CD4-positive, alpha-beta T cell treated with Interleukin-15 for 1 hour (primary cell): ENCODE measurements at regions not wholly inside any gene's neighbourhood (a gene's known extent, or its start where the extent isn't known, plus 50 kb on each side); places are given as distances from the start of the nearest gene placed in this dataset.
"Not testable (repeated sequence)": the region's sequence is repeated elsewhere in the genome, so short reads cannot be mapped to it uniquely, and the experiment has no call there.

Experiments used
- DNase-seq: peaks from one replicate; pipeline ENCODE4 v3.0.0-alpha.2; 2020

DNA sequence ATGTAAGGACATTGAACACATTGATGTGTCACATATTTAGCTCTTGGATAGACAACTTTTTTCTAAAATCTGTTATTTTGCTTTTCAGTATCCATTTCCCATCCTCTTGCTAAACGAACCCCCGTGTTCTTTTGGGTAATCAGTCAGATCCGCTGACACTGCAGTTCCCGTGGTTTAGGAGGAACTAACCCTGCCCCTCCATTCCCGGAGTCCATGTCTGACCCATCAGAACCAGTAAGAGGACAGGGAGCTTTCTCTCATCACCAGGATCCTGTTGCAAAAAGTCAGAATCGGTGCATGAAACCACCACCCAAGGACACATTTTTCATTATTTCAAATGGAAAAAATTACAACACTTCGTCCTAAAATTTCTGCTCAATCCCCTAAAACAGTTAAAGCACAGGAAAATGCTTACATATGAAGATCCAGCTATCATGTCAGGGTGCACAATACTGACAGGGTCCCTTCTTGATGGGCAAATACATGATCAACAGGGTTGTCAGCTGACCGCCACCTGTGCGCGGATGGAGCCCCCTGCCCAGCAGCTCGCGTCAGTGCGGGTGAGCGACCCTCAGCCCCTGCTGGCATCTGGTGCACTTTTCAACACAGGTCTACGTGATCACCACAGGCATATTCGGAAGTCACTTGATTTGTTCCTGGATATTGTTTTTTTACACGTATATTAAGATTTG is 276.8 kb downstream of the ADGRD1 start:
- no peak for DNase-seq

DNA sequence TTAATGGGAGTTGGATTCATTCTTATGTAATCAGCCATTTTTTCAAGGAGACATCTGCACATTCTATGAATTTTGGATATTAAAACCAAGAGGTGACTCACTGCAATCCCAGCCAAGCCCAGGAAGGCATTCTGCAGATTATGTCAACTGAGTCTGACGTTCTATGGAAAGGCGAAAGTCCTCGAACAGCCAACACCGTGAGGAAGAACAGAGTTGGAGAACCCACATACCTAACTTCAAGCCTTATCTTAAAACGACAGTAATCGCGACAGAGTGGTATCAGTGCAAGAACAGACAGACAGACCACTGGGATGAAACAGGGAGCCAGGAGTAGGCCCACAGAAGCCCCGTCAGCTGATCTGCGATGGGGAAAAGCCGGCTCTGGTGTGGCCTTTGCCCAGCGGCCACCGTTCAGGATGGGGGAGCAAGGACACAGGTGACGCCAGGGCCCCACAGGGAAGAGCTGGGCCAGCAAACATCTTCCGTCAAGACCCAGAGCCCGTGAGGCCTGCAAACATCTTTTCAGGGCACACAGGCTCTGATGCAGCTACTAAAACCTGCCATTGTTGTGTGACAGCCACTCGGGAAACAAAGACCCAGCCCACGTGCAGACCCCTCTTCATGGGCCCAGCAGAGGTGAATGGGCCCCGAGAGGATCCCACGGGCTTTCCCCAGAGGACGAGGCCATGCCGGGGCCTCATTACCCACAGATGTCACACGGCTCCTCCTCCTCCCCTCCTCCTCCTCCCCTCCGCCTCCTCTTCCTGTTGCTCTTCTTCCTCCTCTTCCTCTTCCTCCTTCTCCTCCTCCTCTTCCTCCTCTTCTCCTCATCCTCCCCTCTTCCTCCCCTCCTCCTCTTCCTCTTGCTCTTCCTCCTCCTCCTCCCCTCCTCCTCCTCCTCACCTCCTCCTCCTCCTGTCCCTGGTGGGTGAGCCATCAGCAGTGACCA is 277.6 kb downstream of the ADGRD1 start:
- DNase-seq, result no peak

DNA sequence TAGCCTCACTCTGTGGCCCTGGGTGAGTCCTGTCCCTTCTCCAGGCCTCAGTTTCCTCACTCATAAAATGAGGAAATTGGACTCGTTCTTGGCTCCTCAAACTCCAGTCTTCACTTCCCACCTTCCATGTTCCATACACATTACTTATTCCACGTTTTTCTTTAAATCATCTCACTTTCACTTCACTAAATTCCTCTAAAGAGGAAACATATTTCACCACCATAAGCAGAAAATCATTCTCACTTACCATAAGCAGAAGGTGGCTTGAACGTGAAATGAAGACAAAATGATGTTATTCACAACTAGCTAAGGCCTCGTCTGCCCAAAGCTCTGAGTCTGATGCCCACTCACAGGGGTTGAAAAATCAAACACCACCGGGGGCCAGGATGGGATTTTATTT is 278.3 kb downstream of the ADGRD1 start:
- DNase-seq, result no peak

DNA sequence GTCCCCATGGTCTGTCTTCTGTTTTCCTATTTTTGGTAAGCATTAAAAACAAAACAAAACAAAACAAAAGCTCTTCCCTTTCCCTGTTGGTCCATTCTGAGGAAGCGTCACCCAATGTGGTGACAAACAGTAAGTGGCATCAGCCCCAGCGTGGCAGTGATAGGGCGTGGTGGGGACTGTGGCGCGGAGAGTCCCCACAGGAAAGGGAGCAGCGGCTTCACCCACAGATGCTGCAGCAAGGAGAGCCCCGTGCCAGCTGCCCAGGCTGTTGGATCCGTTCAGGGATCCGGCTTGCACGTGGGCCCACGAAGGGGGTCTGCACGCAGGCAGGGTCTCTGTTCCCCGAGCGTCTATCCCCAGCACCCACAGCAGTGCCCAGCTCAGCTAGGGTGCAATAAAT is 279.2 kb downstream of the ADGRD1 start:
- not testable (repeated sequence) for DNase-seq

DNA sequence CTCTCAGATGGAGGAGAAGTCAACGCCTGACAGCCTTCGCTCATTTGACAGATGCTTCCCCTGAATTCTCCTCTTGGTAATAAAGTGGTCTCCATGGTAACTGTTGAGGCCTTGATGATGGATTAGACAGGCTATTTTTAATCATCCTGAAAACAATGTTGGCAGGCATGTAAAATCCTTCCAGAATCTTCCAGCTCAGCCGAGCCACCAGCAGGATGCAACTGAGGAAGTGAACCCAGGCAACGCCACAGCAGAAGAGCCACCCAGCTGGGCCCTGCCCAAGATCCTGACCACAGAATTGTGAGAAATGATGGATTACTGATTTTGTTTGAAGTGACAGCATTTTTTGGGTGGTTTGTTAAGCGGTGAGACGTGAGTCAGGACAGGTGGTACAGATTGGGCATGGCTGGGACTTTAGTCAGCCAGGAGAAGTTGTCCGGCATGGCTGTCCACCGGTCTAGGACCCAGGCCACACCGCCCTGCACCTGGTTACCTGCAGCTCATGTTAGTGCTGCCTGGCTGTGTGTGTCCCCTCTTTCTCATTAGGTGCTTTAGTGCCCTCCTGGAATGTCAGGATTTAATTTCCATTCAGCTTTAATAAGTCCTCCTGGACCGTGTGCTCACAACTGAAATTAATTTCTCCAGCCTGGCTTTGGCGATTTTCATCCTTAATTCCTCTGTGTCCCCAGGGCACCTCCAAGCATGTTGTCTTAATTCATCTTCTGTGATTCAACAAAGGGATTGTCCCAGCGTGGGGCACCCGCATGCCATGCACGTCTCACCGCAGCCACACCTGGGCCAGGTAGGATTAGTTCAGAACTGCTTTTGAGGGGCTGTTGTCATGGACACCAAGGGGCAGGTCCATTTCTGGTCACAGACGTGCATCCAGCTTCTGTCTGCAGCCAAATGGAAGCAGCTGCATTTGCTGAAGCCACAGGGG is 280.4 kb downstream of the ADGRD1 start:
- DNase-seq, result not testable (repeated sequence)

DNA sequence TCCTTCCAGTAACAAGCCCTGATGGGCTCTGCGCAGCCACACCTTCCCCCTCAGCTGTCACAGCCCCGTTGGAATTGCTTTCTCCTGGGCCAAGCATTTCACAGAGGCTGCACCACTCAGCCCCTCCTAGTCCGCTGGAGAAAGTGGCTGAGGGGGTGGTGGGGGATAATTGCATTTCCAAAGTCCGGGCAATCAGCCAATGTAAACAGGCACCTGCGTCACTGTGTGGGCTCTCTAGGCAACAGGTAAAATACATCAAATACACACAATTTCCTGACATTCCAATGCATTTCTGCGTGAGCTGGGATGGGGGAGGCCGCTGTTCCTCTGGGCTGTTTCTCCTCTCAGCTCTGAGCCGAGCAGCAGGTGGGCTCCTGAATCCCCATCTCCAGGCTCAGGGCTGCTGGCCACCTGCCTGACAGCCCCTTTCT is 281.1 kb downstream of the ADGRD1 start:
- DNase-seq, result not testable (repeated sequence)

DNA sequence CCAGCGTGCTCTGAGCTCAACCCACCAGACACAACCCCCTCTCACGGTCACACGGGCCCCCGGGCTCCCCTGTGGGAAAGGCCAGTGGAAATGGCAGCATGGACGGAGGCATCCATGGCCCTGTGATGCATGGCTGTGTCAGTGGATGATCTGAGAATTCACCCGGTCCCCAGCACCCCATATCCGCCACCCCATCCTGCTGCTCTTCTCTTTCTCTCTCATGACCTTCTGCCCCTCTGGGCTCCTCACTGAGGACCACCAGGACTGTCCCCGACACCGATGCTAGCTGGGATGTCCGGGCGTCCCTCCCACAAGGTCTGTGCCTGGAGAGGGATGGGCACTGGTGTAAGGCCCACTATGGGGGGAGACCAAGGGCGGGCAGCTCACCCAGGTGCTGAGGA is 282.2 kb downstream of the ADGRD1 start:
- no peak for DNase-seq

DNA sequence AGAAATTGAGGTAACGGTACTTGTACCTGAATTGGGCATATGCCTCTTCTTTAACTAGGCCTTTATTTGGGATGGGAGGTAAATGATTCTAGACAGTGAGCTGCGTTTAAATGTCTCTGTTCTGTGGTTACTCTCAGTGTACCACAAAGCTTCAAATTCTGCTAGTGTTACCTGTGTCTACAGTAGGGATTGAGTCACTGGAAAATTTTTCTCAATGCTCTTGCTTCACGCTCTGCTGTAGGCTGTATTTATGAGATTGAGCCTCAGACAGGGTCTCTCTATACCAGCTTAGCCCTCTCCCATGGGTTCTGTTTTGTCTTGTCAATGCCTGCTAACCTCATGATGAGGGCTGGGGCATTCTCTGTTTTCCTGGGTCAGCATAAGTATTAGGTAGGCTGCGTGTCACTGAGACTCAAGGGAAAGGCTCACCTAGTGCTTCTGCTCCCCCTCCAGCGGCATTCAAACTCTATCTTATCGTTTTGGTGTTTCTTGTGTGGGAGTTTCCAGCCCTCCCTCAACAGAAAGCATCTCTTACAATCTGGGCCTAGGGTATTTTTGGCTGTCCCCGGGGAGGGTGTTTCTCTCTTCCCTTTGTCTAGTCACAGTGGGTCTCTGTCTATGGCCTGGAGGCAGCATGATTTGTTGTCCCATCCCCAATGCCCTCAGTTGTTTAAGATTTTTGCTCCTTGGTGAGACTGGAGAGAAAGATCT is 285.8 kb downstream of the ADGRD1 start:
- DNase-seq, result no peak

DNA sequence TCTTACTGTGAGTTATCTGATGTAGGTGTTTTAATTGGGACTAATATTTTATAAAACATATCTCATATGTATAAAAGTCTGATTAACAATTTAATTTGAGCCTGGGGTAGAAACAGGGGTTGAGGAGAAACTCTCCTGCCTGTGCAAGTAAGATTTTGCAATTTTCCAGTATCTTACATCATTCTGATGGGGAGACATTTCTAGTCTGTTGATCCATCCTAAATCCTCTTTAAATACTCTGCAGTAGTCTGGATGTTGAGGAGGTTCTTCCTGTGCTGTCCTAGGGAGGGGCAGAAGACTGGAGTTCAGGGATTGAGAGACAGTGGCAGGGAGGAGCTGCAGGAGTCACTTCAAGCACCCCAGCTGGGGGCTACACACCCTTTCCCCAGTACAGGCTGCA is 287.8 kb downstream of the ADGRD1 start:
- no peak for DNase-seq

DNA sequence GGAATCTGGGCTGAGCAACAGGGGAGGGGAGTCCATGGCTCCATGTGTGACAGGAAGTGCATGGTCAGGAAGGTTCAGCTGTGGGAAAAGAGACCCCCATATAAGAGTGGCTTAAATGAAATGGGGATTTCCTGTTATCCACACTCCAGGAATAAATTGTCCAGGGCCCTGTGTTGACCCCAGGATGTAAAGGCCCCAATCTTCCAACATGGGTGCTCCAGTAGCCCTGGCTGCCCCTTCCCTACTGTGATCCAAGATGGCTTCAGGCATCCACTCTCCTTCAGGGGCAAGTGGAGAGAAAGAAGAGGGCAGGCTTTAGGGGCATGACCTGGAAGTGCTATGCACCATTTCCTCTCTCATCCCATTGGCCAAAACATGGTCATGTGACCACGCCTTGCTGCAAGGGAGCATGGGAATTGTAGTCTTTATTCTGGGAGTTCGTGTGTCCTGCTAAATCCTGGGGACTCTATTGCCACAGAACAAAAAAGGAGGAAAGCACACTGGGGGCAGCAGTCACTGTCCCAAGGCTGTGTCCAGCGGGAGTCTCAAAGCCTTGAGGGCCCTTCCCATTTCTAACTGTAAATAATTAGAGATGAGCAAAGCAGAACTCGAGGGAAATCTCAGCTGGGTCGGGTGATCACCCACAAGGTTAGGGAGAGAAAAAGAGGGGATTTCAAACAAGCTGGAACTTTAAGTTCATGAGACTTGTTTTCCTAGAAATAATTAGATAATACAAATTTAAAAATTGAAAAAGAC is 289.2 kb downstream of the ADGRD1 start:
- no peak for DNase-seq

DNA sequence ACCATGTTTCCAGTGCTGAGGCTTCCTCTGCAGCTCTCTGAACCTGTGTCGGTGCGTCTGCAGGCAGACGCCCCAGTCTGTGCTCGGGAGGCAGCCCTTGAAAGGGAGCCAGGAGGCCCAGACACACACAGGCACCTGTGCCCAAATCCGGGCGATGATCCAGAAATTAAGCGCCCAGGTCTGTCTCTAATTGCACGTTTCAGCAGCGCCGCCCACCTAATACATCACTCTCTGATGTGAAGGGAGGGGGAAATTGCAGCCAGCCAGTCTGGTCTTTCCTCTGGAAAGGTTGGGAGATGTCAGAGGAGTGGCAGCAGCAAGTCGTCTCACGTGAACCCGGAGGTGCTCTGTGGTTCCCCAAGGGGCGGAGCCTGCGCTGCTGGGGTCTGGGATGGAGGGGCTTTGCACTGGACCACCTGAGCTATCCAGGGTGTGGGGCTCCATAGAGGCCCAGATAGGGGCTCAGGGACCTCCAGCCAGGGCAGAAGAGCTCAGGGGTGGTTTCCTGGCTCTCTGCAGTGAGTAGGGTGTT is 290.5 kb downstream of the ADGRD1 start:
- not testable (repeated sequence) for DNase-seq

DNA sequence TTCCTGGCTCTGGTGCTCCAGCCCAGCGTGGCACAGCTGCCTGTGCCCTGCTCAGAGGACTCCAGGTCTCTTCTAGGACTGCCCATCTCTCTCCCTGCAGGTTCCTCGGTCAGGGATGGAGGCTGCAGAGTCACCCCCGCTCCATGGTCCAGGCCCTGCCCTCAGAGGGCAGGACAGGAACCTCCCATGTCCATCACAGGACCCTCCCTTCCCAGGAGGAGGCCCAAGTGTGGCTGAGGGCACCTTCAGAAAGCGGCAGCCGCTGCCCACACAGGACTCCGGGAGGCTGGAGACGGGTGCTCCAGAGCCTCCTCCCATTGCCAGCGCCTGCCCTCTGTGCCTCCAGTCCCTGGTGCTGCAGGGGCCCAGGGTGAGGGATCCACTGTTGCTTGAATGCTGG is 291.5 kb downstream of the ADGRD1 start:
- not testable (repeated sequence) for DNase-seq

DNA sequence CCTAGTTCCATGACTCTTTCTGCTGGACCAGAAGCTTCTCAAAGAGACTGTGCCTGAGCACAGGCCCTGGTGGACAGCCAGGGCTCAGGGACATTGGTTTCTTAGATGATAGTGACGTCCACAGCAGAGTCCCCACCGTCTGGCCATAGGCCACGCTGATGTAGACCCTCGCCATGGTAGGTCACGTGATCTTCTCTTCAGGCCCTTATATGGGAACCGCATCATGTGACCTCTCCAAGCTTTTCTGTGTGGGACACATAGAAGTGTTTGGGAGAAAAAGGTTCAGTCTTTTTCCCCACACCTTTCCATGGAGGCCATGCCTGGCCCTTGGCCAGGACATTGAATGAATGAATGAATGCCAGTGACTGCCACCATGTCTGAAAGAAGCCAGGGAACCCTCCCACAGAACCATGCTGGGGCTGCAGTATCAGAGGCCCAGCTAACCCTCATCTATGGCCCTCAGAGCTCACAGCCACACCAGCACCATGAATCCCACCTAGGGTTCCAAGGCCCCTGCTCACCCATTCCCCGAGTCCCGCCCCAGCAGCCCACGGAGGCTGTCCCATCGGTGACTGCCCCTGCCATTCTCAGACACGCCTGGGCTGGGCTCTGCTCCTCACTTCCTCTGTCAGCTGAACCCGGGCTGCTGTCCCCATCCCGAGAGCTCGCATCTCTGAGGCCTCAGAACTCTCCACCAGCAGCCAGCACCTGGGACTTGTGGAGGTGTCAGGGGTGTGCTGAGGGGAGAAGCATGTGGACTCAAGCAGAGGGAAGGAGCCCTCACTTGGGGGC is 292.1 kb downstream of the ADGRD1 start:
- DNase-seq, result no peak

DNA sequence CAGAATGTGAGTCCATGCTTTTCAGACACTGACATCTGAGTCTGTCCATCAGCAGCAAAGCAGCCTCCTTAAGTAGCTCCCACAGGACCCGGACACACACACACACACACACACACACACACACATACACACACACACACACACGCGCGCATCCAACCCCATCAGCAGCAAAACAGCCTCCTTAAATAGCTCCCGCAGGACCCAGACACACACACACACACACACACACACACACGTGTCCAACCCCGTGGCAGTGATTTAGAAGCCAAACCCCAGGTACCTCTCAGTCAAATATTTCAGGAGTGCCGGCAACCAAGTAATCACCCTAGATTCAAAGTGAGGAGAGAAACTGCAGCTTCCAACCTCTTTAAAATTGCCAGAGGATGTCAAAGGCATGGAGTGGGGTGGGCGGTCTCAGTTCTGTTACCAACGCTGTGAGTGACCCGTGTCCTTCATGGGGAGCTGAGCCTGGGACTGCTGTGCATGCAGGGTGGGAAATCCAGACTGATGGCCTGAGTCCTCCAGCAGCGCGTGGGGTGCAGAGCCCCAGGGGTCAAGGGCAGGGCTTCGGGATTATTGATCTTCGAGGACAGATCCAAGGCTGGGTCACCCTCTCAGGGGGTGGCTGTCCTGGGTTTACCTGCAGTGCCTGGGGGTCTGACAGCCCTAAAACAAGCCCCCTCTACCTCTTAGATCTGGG is 293.5 kb downstream of the ADGRD1 start:
- not testable (repeated sequence) for DNase-seq

DNA sequence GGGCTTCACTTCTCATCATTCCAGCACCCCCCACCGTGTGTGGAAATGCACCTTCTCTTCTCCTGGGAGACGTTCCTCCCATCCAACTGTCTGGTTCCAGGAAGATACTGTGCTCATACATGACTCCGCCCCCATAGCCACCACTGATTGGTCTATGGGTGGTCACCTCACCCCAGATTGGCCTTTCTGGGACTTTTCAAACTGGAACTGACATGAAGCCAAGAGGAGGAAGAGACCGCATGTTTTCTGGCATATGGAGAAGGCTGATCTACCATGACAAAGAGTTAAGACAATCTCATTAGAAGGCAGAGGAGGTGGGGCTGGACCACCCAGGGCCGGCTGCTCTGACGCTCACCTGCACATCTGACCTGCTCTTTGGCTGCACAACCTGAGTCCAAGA is 294.2 kb downstream of the ADGRD1 start:
- DNase-seq, result not testable (repeated sequence)

DNA sequence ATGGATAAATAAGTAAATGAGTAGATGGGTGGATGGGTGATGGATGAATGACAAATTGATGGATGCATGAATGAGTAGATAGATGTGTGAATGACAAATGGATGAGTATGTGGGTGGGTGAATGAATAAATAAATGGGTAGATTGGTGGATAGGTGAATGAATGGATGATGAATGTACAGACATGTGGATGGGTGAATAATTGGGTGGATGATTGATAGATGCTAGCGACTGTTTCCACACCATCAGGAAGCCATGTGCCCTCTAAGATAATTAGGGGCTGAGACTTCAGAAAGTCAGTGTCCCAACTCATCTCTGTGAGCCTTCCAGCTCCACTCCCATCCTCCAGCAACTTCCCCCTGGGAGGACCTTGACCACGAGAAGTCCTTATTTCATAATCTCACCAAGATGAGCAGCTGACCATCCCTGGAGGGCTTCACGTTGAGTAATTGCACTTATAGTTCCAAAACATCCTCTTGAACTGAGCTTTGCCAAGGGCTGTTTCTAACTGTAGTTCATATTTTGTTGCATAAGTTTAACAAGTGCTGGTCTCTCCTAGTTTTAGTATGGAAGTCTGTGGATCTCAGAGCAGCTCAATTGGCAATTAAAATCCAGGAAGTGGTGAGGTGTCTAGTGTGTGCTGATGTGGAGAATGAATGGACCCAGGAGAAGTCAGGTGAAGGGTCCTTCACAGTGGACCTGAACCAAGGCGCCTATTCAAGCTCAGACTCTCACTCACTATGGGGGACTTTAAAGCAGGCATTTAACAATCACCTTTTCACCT is 295.7 kb downstream of the ADGRD1 start:
- DNase-seq, result no peak

DNA sequence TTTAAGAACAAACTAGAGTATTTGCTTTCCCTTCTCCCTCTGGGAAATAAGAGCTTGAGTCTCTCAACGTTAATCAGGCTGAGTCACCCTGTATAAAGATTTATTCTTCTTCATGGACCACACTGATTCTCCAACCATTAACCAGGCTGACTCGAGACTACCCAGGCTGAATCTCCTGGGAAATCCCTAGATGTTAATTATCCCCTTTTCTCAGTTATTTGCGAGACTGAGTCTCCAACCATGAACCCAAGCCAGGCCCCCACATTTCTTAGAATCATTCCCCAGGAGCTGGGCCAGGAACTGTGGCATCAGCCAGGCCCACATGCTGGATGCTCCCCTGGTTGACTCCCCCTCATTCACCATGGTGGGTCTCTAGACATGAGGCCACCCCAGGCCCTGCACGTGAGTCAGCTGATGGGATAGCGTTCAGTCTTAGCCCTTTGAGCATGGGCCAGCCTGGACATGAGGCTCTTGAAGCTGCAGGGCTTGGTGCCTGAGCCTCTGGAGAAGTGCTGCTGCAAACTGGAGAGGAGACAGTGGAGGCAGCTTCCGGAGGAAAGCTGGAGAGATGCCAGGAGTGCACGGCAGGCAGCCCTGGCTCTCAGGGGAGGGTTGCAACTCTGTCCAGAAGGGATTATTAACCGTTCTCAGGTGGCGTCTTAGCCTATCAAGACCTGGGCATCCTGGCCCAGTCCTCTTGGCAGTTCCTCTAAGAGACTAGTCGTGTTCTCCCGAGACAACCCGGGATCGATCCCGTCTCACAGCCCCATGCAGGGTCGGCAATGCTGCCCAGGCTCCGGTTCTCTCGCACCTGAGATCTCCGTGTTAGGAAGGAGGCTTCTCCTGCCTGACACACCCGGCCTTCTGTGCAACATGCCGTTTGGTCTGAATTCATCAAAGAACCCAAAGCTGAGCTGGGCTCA is 296.6 kb downstream of the ADGRD1 start:
- DNase-seq, result no peak

DNA sequence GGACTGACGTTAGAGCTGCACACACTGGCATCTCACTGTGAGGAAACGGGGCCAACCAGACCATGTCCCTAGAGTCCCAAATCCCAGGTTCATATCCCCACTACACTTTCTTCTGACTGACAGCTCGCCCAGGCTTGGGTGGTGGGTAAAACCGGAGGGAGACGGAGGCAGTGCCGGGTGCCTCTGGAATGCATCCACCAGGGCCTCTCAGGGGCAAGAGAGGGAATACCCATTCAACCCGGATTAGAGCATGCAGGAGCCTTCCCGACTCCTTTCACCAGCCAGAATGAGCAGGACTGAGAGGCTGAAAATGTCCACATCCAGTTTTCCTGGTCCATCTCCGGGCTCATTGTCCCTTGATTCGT is 297.2 kb downstream of the ADGRD1 start:
- no peak for DNase-seq
